Testis (tissue), 2 donors: ENCODE measurements at regions not wholly inside any gene's neighbourhood (a gene's known extent, or its start where the extent isn't known, plus 50 kb on each side); places are given as distances from the start of the nearest gene placed in this dataset.

Experiments used
- DNase-seq: peaks from one replicate; pipeline ENCODE4 v3.0.0-alpha.2; 2019
- H3K27ac ChIP-seq, 2 donors: fragments of 200-600 bp; sonication (generic); one replicate each; pipeline ENCODE4 v1.5.1; 2019
- H3K27me3 ChIP-seq: fragments of 200-600 bp; sonication (generic); one replicate; pipeline ENCODE4 v1.5.1; 2019
- H3K36me3 ChIP-seq: fragments of 200-600 bp; sonication (generic); one replicate; pipeline ENCODE4 v1.5.1; 2017; ENCODE audit warnings: low read depth; ENCODE audit errors: missing control alignments
- H3K4me1 ChIP-seq: fragments of 200-600 bp; sonication (generic); one replicate; pipeline ENCODE4 v1.5.1; 2019
- H3K4me3 ChIP-seq, 2 donors: fragments of 200-600 bp; sonication (generic); one replicate each; pipeline ENCODE4 v1.5.1; 2017 to 2019
- H3K9me3 ChIP-seq: fragments of 200-600 bp; sonication (generic); one replicate; pipeline ENCODE4 v1.5.1; 2017
- CTCF ChIP-seq, 3 experiments: fragments of 450-650 bp in 2 of 3; fragments of 200-600 bp in 1 of 3; sonication (generic) in 1 of 3; IDR thresholded peaks; one replicate each; pipeline ENCODE4 v1.5.1; 2016 to 2019; ENCODE audit warnings: antibody characterized with exemption in 3 of 3, mild to moderate bottlenecking in 2 of 3, moderate library complexity in 1 of 3
- POLR2A ChIP-seq: fragments of 450-650 bp; IDR thresholded peaks from one replicate; pipeline ENCODE4 v1.6.1; 2017; ENCODE audit warnings: antibody characterized with exemption, mild to moderate bottlenecking, moderate library complexity
- WGBS, 2 donors: methylation state at CpG; one replicate each; pipeline ENCODE4 v1.1.5; 2018; 5-methylcytosine and 5-hydroxymethylcytosine counted together
- intact Hi-C: fragments of 100-400 bp; cut with DNase I; formaldehyde crosslinking; loops from one replicate; pipeline ENCODE4 v1.15.1; 2023; ENCODE audit warnings: low total_unique reads

- Histone ChIP-seq H3K27me3 (no peaks in the 10 kb centered on the region), H3K4me3 (no peak overlapping the region), H3K36me3 (no peaks in the 10 kb centered on the region), H3K27ac (no peak overlapping the region), H3K9me3 (no peaks in the 10 kb centered on the region), H3K4me1 (no peaks in the 10 kb centered on the region)
- TF ChIP-seq POLR2A (no peak), CTCF (IDR thresholded peaks at IDR 0.05) (no peak)
- intact Hi-C loops: no loop called here
- no peak for DNase-seq
Measured at GRCh38 chr3:17808994-17809393, 66.6 kb upstream of the TBC1D5 start.

- DNase-seq: no peak
- no peaks in the 10 kb centered on the region for H3K9me3 ChIP-seq
- H3K27me3 ChIP-seq: no peaks in the 10 kb centered on the region
- intact Hi-C loops: no loop called here
- no peak overlapping the region for H3K4me3 ChIP-seq
- no peaks in the 10 kb centered on the region for H3K4me1 ChIP-seq
- no peak overlapping the region for H3K27ac ChIP-seq
- WGBS, 2 donors: 49 to 67% methylated on average over 1 of the region's 1 CpG
- H3K36me3 ChIP-seq: no peaks in the 10 kb centered on the region
- no peak for TF ChIP-seq POLR2A
- no peak for TF ChIP-seq CTCF (IDR thresholded peaks at IDR 0.05)
Measured at GRCh38 chr3:17806876-17807275, 64.4 kb upstream of the TBC1D5 start.

GRCh38 chr3:17806201-17806600 lies 63.8 kb upstream of the TBC1D5 start:
- no peak for TF ChIP-seq POLR2A
- no peak overlapping the region for H3K27ac ChIP-seq
- H3K36me3 ChIP-seq: no peaks in the 10 kb centered on the region
- H3K4me1 ChIP-seq: no peaks in the 10 kb centered on the region
- WGBS, 2 donors: 93 to 95% methylated on average over 5 of the region's 5 CpGs
- intact Hi-C loops: no loop called here
- H3K4me3 ChIP-seq: no peak overlapping the region
- H3K9me3 ChIP-seq: no peaks in the 10 kb centered on the region
- no peaks in the 10 kb centered on the region for H3K27me3 ChIP-seq
- no peak for DNase-seq

GRCh38 chr3:17805461-17805940 lies 63.1 kb upstream of the TBC1D5 start:
- no peak overlapping the region for H3K4me3 ChIP-seq
- no peaks in the 10 kb centered on the region for H3K27me3 ChIP-seq
- TF ChIP-seq CTCF (IDR thresholded peaks at IDR 0.05) (no peak), POLR2A (no peak)
- H3K36me3 ChIP-seq: no peaks in the 10 kb centered on the region
- no peaks in the 10 kb centered on the region for H3K4me1 ChIP-seq
- H3K27ac ChIP-seq: no peak overlapping the region
- H3K9me3 ChIP-seq: no peaks in the 10 kb centered on the region
- 57 to 100% methylated on average over 1 of the region's 1 CpG for WGBS, 2 donors
- no peak for DNase-seq
- intact Hi-C loops: no loop called here

- no peaks in the 10 kb centered on the region for H3K4me1 ChIP-seq
- no peak overlapping the region for H3K4me3 ChIP-seq
- no peaks in the 10 kb centered on the region for H3K27me3 ChIP-seq
- H3K9me3 ChIP-seq: no peaks in the 10 kb centered on the region
- WGBS, 2 donors: 59 to 72% methylated on average over 3 of the region's 3 CpGs
- intact Hi-C loops: no loop called here
- no peak overlapping the region for H3K27ac ChIP-seq
- no peak for TF ChIP-seq CTCF (IDR thresholded peaks at IDR 0.05)
- no peak for TF ChIP-seq POLR2A
- DNase-seq: no peak
- no peaks in the 10 kb centered on the region for H3K36me3 ChIP-seq
Measured at GRCh38 chr3:17802950-17803349, 60.5 kb upstream of the TBC1D5 start.
